NT2/D1 (cell line): ENCODE measurements at regions not wholly inside any gene's neighbourhood (a gene's known extent, or its start where the extent isn't known, plus 50 kb on each side); places are given as distances from the start of the nearest gene placed in this dataset.

Source experiments
- SUZ12 ChIP-seq: IDR thresholded peaks from 2 replicates; pipeline ENCODE4 v1.6.1; 2011; ENCODE audit not compliant: insufficient read length, insufficient read depth; ENCODE audit errors: extremely low read depth
- YY1 ChIP-seq: IDR thresholded peaks from 2 replicates; pipeline ENCODE4 v1.6.1; 2011; ENCODE audit not compliant: insufficient read length, insufficient read depth
- ZNF274 ChIP-seq: IDR thresholded peaks from 2 replicates; pipeline ENCODE4 v1.6.1; 2011; ENCODE audit warnings: mild to moderate bottlenecking, low read depth, low read length

DNA sequence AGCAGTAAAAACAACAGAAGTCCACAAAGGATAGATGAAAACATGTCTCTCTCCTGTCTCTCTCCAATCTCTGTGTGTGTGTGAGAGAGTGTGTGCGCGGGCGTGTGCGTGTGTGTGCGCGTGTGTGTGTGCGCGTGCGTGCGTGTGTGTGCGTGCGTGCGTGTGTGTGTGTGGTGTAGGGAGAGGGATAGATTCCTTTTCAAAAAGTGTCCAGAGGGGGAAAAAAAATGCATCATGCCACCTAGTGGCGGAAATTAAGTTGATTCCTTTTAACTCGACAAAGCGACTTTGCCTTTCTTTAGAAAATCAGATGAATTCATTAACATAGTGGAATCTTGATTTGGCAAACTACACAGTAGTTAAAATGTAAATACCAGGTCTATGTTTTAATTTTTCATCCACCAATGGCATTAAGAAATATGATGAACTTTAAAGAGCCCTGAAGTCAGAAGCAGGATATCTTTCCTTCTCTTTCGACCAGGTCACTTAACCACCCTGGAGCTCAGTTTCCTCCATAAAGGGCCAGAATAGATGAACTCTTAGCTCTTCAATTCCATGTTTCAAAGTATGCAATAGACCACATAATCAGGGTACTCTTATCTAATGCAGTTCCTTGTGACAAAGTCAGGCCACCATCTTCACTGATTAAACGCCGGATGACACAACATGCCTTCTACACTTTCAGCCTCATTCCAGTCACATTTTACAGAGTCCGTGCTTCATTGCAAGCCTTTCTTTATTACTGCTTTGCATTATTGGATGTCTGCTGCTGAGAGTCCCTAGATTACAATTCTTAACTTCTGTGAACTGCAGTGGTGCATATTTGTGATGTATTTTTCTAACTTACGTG is 162.8 kb downstream of the FBXO8 start:
- TF ChIP-seq YY1 (no peak), ZNF274 (no peak), SUZ12 (no peak)
